Upper lobe of left lung (tissue), 4 donors: ENCODE measurements at regions not wholly inside any gene's neighbourhood (a gene's known extent, or its start where the extent isn't known, plus 50 kb on each side); places are given as distances from the start of the nearest gene placed in this dataset.

Experiments
- EP300 ChIP-seq, 4 donors: sonication (generic); formaldehyde crosslinking; IDR thresholded peaks; one replicate each; pipeline ENCODE4 v1.5.1; 2017; ENCODE audit warnings: antibody characterized with exemption in 4 of 4, control low read depth in 2 of 4
- POLR2A ChIP-seq, 4 donors: fragments of 450-650 bp; IDR thresholded peaks; one replicate each; pipeline ENCODE4 v1.5.1; 2016 to 2017; ENCODE audit warnings: antibody characterized with exemption in 4 of 4, mild to moderate bottlenecking in 2 of 4
- POLR2AphosphoS5 ChIP-seq, 2 donors: sonication (generic); formaldehyde crosslinking; IDR thresholded peaks; one replicate each; pipeline ENCODE4 v1.5.1; 2017; ENCODE audit warnings: antibody characterized with exemption in 2 of 2
- TF ChIP-seq, protein P1 (sequence below), 6 experiments: fragments of 450-650 bp in 4 of 6; fragments of 200-600 bp in 2 of 6; sonication (generic) in 2 of 6; IDR thresholded peaks; one replicate each; pipeline ENCODE4 v1.5.1; 2016 to 2019; ENCODE audit warnings: antibody characterized with exemption in 6 of 6

GRCh38 chr20:19834287-19834686 lies 76.2 kb downstream of the RIN2 start:
- TF ChIP-seq, protein P1, sequence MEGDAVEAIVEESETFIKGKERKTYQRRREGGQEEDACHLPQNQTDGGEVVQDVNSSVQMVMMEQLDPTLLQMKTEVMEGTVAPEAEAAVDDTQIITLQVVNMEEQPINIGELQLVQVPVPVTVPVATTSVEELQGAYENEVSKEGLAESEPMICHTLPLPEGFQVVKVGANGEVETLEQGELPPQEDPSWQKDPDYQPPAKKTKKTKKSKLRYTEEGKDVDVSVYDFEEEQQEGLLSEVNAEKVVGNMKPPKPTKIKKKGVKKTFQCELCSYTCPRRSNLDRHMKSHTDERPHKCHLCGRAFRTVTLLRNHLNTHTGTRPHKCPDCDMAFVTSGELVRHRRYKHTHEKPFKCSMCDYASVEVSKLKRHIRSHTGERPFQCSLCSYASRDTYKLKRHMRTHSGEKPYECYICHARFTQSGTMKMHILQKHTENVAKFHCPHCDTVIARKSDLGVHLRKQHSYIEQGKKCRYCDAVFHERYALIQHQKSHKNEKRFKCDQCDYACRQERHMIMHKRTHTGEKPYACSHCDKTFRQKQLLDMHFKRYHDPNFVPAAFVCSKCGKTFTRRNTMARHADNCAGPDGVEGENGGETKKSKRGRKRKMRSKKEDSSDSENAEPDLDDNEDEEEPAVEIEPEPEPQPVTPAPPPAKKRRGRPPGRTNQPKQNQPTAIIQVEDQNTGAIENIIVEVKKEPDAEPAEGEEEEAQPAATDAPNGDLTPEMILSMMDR (IDR thresholded peaks at IDR 0.05): no peak
- TF ChIP-seq EP300 (IDR thresholded peaks at IDR 0.05) (no peak), POLR2AphosphoS5 (IDR thresholded peaks at IDR 0.05) (no peak), POLR2A (IDR thresholded peaks at IDR 0.05) (no peak)
